ENCODE measurements at regions not wholly inside any gene's neighbourhood (a gene's known extent, or its start where the extent isn't known, plus 50 kb on each side); places are given as distances from the start of the nearest gene placed in this dataset.

- H3K27ac Mint-ChIP-seq (ENCODE audit: unreplicated experiment), result no peak overlapping the region
- no peak overlapping the region for H3K4me3 ChIP-seq (ENCODE audit: insufficient read depth, low read depth, low read length)
- H3K4me1 Mint-ChIP-seq (ENCODE audit: low read depth, unreplicated experiment), result no peaks in the 10 kb centered on the region
- H3K27me3 Mint-ChIP-seq (ENCODE audit: low read depth, unreplicated experiment), result peaks cover 13% of the 10 kb centered on the region
- no peak overlapping the region for H3K27ac ChIP-seq (ENCODE audit: low read depth, low read length)
- H4K20me1 ChIP-seq (ENCODE audit: insufficient read depth, low read length), result no peaks in the 10 kb centered on the region
- TF ChIP-seq EZH2 (IDR thresholded peaks at IDR 0.05; ENCODE audit: insufficient read depth, low read length), result no peak
- TF ChIP-seq CTCF (IDR thresholded peaks at IDR 0.05; ENCODE audit: insufficient read depth, low read depth, low read length), result no peak
- no peaks in the 10 kb centered on the region for H3K36me3 Mint-ChIP-seq (ENCODE audit: low read depth, unreplicated experiment)
- DNase-seq (ENCODE audit: low read depth), result no peak
- H3K27me3 ChIP-seq (ENCODE audit: insufficient read depth, low read length), result no peaks in the 10 kb centered on the region
- H3K9ac ChIP-seq (ENCODE audit: low read length), result no peak overlapping the region
- H3K4me1 ChIP-seq (ENCODE audit: insufficient read depth, low read length), result no peaks in the 10 kb centered on the region
- H3K79me2 ChIP-seq (ENCODE audit: insufficient read depth, low read length), result no peaks in the 10 kb centered on the region
- no peak for FAIRE-seq
- no peaks in the 10 kb centered on the region for H3K36me3 ChIP-seq (ENCODE audit: insufficient read depth, low read length)
- H2AFZ ChIP-seq (ENCODE audit: low read depth, low read length), result no peak overlapping the region
- H3K9me3 Mint-ChIP-seq (ENCODE audit: unreplicated experiment), result peaks cover 1% of the 10 kb centered on the region
- H3K4me3 Mint-ChIP-seq (ENCODE audit: unreplicated experiment), result no peak overlapping the region
- H3K9me3 ChIP-seq (ENCODE audit: insufficient read depth, low read depth, low read length), result peaks cover 3% of the 10 kb centered on the region
- H3K4me2 ChIP-seq (ENCODE audit: low read length), result no peak overlapping the region
Measured at GRCh38 chr20:60152792-60153191, 194.6 kb downstream of the CDH26 start.

DNA sequence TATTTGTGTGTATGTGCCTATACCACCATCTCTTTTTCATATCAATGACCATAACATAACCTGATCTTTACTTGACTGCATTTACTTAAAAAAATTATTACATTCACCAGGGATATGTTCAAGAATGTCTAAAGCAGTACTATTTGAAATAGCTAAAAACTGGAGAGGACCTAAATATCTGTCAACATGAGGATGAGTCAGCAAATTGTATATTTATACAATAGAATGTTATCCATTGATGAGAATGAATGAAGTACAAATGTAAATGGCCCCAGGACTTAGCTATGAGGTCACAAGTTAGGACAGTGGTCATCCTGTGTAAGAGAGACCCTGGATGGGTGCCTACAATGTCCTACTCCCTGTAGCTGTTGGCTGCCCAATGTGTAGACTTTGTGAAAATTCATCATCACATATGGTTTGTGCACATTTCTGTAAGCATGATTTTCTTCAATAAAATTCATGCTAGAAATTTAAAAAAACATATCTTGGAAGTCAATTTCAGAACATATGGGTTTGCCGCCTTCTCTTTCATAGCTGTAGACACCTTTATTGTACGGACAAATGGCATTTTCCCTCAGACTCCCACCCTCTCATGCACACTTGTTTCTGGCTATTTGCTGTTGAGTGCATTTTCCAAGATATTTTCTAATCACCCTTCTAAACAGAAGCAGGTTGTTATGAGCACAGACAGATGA lies 202.4 kb downstream of the CDH26 start:
- DNase-seq (ENCODE audit: low read depth), result no peak
- Histone ChIP-seq H3K4me3 (ENCODE audit: insufficient read depth, low read depth, low read length) (no peak overlapping the region), H3K4me1 (ENCODE audit: insufficient read depth, low read length) (no peaks in the 10 kb centered on the region), H3K27ac (ENCODE audit: low read depth, low read length) (no peak overlapping the region), H3K4me2 (ENCODE audit: low read length) (no peak overlapping the region), H2AFZ (ENCODE audit: low read depth, low read length) (no peak overlapping the region), H3K79me2 (ENCODE audit: insufficient read depth, low read length) (no peaks in the 10 kb centered on the region), H3K27me3 (ENCODE audit: insufficient read depth, low read length) (no peaks in the 10 kb centered on the region), H3K9me3 (ENCODE audit: insufficient read depth, low read depth, low read length) (peaks cover 3% of the 10 kb centered on the region), H3K36me3 (ENCODE audit: insufficient read depth, low read length) (no peaks in the 10 kb centered on the region), H4K20me1 (ENCODE audit: insufficient read depth, low read length) (no peaks in the 10 kb centered on the region), H3K9ac (ENCODE audit: low read length) (no peak overlapping the region)
- H3K27ac Mint-ChIP-seq (ENCODE audit: unreplicated experiment), result no peak overlapping the region
- no peak overlapping the region for H3K4me3 Mint-ChIP-seq (ENCODE audit: unreplicated experiment)
- no peak for TF ChIP-seq CTCF (IDR thresholded peaks at IDR 0.05; ENCODE audit: insufficient read depth, low read depth, low read length)
- no peak for TF ChIP-seq EZH2 (IDR thresholded peaks at IDR 0.05; ENCODE audit: insufficient read depth, low read length)
- H3K9me3 Mint-ChIP-seq (ENCODE audit: unreplicated experiment), result peaks cover 3% of the 10 kb centered on the region
- no peaks in the 10 kb centered on the region for H3K36me3 Mint-ChIP-seq (ENCODE audit: low read depth, unreplicated experiment)
- FAIRE-seq, result no peak
- H3K4me1 Mint-ChIP-seq (ENCODE audit: low read depth, unreplicated experiment), result no peaks in the 10 kb centered on the region
- H3K27me3 Mint-ChIP-seq (ENCODE audit: low read depth, unreplicated experiment), result peaks cover 7% of the 10 kb centered on the region

DNA sequence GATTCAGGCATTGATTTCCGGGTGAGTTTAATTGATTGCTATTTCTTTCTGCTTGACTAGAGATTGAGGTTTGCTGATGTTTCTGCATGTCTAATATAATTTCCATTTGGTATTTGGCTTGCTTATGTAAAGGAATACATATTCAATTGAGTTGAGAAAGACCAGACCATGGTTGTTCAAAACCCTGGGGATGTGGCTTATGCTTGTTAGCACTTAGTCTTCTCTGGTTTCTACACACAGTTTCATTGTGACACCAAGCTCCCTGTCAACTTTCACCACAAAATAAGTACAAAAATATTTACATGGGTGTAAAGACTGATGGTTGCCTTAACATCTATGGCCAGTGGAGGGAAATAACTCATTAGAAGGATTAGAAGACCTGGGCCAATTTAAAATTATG lies 209.6 kb downstream of the CDH26 start:
- FAIRE-seq, result no peak
- H3K9me3 Mint-ChIP-seq (ENCODE audit: unreplicated experiment), result no peaks in the 10 kb centered on the region
- Histone ChIP-seq H2AFZ (ENCODE audit: low read depth, low read length) (no peak overlapping the region), H3K36me3 (ENCODE audit: insufficient read depth, low read length) (no peaks in the 10 kb centered on the region), H3K27ac (ENCODE audit: low read depth, low read length) (no peak overlapping the region), H3K9ac (ENCODE audit: low read length) (no peak overlapping the region), H3K4me2 (ENCODE audit: low read length) (no peak overlapping the region), H3K4me1 (ENCODE audit: insufficient read depth, low read length) (no peaks in the 10 kb centered on the region), H3K27me3 (ENCODE audit: insufficient read depth, low read length) (no peaks in the 10 kb centered on the region), H3K9me3 (ENCODE audit: insufficient read depth, low read depth, low read length) (no peaks in the 10 kb centered on the region), H3K79me2 (ENCODE audit: insufficient read depth, low read length) (no peaks in the 10 kb centered on the region), H4K20me1 (ENCODE audit: insufficient read depth, low read length) (no peaks in the 10 kb centered on the region), H3K4me3 (ENCODE audit: insufficient read depth, low read depth, low read length) (no peak overlapping the region)
- no peaks in the 10 kb centered on the region for H3K27me3 Mint-ChIP-seq (ENCODE audit: low read depth, unreplicated experiment)
- H3K36me3 Mint-ChIP-seq (ENCODE audit: low read depth, unreplicated experiment), result no peaks in the 10 kb centered on the region
- TF ChIP-seq CTCF (IDR thresholded peaks at IDR 0.05; ENCODE audit: insufficient read depth, low read depth, low read length), result no peak
- no peak for TF ChIP-seq EZH2 (IDR thresholded peaks at IDR 0.05; ENCODE audit: insufficient read depth, low read length)
- no peak for DNase-seq (ENCODE audit: low read depth)
- H3K4me3 Mint-ChIP-seq (ENCODE audit: unreplicated experiment), result no peak overlapping the region
- no peak overlapping the region for H3K27ac Mint-ChIP-seq (ENCODE audit: unreplicated experiment)
- no peaks in the 10 kb centered on the region for H3K4me1 Mint-ChIP-seq (ENCODE audit: low read depth, unreplicated experiment)

All from astrocyte (in vitro differentiated cells and primary cell).